Fibroblast of lung (primary cell): ENCODE measurements at regions not wholly inside any gene's neighbourhood (a gene's known extent, or its start where the extent isn't known, plus 50 kb on each side); places are given as distances from the start of the nearest gene placed in this dataset.

Experiments used
- EZH2 ChIP-seq: IDR thresholded peaks from 2 replicates; pipeline ENCODE4 v1.5.1; 2012; ENCODE audit warnings: low read length, control low read depth, mild to moderate bottlenecking; ENCODE audit errors: missing control alignments
- TF ChIP-seq, protein P1 (sequence below), 2 donors: IDR thresholded peaks in 1 of 2; conservative IDR thresholded peaks in 1 of 2; 1 replicate in 1 of 2; 2 replicates in 1 of 2; pipeline ENCODE4 v1.5.1; 2011 to 2012; ENCODE audit warnings: low read length in 2 of 2, control low read depth in 1 of 2, inconsistent platforms in 1 of 2, low read depth in 1 of 2, mild to moderate bottlenecking in 1 of 2

DNA sequence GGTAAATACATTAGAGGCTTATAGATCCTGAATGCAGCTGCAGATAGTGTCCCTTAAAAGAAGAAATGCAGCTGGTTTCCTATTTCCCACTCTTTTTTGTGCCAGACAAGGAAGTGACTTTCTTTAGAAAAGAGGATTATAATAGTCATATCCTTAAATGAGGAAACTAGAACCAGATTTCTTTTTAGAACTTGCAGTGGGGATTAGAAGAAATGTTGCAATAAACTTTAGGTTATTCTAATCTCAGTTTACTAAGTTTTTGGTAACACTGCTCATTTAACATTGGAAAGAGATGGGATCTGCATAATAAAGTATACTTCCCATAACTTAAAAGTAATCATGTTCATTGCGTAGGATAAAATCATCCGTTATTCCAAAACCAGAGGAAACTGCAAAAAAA is 101.9 kb downstream of the SLIT2 start:
- TF ChIP-seq, protein P1, sequence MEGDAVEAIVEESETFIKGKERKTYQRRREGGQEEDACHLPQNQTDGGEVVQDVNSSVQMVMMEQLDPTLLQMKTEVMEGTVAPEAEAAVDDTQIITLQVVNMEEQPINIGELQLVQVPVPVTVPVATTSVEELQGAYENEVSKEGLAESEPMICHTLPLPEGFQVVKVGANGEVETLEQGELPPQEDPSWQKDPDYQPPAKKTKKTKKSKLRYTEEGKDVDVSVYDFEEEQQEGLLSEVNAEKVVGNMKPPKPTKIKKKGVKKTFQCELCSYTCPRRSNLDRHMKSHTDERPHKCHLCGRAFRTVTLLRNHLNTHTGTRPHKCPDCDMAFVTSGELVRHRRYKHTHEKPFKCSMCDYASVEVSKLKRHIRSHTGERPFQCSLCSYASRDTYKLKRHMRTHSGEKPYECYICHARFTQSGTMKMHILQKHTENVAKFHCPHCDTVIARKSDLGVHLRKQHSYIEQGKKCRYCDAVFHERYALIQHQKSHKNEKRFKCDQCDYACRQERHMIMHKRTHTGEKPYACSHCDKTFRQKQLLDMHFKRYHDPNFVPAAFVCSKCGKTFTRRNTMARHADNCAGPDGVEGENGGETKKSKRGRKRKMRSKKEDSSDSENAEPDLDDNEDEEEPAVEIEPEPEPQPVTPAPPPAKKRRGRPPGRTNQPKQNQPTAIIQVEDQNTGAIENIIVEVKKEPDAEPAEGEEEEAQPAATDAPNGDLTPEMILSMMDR (conservative IDR thresholded peaks at IDR 0.05 in 1 of 2, IDR thresholded peaks at IDR 0.05 in 1 of 2; ENCODE audit: low read depth in 1 of 2, low read length in 2 of 2): no peak
- TF ChIP-seq EZH2: no peak
